ENCODE measurements at regions not wholly inside any gene's neighbourhood (a gene's known extent, or its start where the extent isn't known, plus 50 kb on each side); places are given as distances from the start of the nearest gene placed in this dataset.
A peak's percentile ranks its signal among the peaks of the same experiment; 100 is the strongest.
"Not testable (repeated sequence)": the region's sequence is repeated elsewhere in the genome, so short reads cannot be mapped to it uniquely, and the experiment has no call there.

- peak overlapping the region; percentile 11 to 53 for H3K27ac ChIP-seq
- intact Hi-C loops (cut with DNase I; ENCODE audit: low total_unique reads) = no loop called here
- DNase-seq = no peak
These were observed 88.6 kb upstream of the GAS1 start for GRCh38 chr9:87035879-87036278.

DNA sequence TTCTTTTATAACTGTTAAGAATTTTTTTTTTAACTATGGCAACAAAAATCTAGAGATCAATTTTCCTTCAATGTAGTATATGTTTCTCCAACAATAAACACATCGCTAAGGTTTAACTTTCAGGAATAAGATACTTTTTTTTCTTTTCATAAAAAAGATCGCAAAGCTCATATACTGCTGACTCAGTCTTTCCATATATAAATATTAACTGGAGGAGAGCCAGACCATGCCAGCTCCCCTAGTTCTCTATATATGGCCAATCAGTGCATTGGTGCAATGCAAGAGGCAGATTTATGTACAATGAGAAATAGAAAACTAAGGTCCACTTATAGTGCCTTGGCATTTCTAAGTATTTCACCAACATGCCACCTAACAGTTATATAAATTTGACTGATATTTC, 89.2 kb upstream of the GAS1 start:
- no peak for TF ChIP-seq CTCF (IDR thresholded peaks at IDR 0.05)
- Histone ChIP-seq H3K36me3 (no peaks in the 10 kb centered on the region), H3K27me3 (no peaks in the 10 kb centered on the region), H3K4me1 (peaks cover 0 to 35% (median 20%) of the 10 kb centered on the region in 4 donors), H3K4me3 (no peak overlapping the region), H3K27ac (peak overlapping the region; percentile 11 to 53), H3K9me3 (no peaks in the 10 kb centered on the region)
- DNase-seq = no peak
- intact Hi-C loops (cut with DNase I; ENCODE audit: low total_unique reads) = no loop called here

More at GRCh38 chr9:87035879-87036278, 88.6 kb upstream of the GAS1 start:
- Histone ChIP-seq H3K36me3 (no peaks in the 10 kb centered on the region), H3K27me3 (no peaks in the 10 kb centered on the region), H3K4me3 (no peak overlapping the region), H3K9me3 (no peaks in the 10 kb centered on the region), H3K4me1 (peaks cover 0 to 35% (median 20%) of the 10 kb centered on the region in 4 donors)
- TF ChIP-seq CTCF (IDR thresholded peaks at IDR 0.05) = no peak

DNA sequence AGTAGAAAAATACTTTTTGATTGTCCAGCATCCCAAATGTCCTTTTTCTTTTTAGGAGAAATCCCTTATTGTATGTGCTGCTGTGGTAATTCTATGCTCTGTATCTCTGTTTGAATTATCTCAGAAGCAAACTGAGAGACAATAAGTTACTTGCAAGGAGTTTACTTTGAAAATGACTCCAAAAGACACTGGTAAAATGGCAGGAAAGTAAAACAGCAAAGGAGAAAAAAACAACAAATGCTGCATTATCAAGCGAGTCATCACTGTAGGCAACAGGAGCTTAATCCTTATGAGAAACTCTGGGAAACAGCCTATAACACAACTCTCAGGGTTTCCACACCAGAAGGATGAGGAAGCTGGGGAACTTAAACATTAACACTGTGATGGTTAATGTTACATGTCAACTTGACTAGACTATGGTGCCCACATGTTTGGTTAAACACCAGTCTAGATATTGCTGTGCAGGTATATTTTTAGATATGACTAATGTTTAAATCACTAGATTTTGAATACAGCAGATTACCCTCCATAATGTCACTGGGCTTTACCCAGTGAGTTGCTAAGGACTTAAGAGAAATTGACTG, 92.6 kb upstream of the GAS1 start:
- Histone ChIP-seq H3K4me3 (no peak overlapping the region), H3K4me1 (peaks cover 0 to 9% (median 8%) of the 10 kb centered on the region in 4 donors), H3K27ac (no peak overlapping the region), H3K27me3 (no peaks in the 10 kb centered on the region), H3K36me3 (no peaks in the 10 kb centered on the region), H3K9me3 (no peaks in the 10 kb centered on the region)
- intact Hi-C loops (cut with DNase I; ENCODE audit: low total_unique reads) = no loop called here
- TF ChIP-seq CTCF (IDR thresholded peaks at IDR 0.05) = no peak
- no peak for DNase-seq

- TF ChIP-seq CTCF (IDR thresholded peaks at IDR 0.05) = no peak
- Histone ChIP-seq H3K27ac (no peak overlapping the region), H3K4me3 (no peak overlapping the region), H3K27me3 (no peaks in the 10 kb centered on the region), H3K9me3 (no peaks in the 10 kb centered on the region), H3K4me1 (peaks cover 0 to 6% (median 4%) of the 10 kb centered on the region in 4 donors), H3K36me3 (no peaks in the 10 kb centered on the region)
- no peak for DNase-seq
- intact Hi-C loops (cut with DNase I; ENCODE audit: low total_unique reads) = no loop called here
These were observed 93.2 kb upstream of the GAS1 start for GRCh38 chr9:87040410-87041009.

DNA sequence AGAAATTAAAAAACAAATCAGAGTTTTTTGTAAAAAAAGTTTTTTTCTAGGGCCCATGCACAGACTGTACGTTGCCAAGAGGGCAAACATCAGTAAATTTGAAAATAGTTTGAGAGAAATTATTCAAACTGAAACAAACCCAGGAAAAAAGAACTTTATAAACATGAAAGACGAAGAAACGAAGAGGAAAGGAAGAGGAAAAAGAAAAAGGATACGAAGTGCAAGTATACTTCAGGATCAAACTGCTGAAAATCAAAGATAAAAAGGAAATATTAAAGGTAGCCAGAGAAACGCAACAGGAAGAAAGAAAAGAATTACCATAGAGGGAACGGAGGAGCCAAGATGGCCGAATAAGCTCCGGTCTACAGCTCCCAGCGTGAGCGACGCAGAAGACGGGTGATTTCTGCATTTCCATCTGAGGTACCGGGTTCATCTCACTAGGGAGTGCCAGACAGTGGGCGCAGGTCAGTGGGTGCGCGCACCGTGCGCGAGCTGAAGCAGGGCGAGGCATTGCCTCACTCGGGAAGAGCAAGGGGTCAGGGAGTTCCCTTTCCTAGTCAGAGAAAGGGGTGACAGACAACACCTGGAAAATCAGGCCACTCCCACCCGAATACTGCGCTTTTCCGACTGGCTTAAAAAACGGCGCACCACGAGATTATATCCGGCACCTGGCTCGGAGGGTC, 94.4 kb upstream of the GAS1 start:
- H3K27ac ChIP-seq; H3K27me3 ChIP-seq; intact Hi-C loops (cut with DNase I; ENCODE audit: low total_unique reads); H3K36me3 ChIP-seq; H3K9me3 ChIP-seq; H3K4me3 ChIP-seq; DNase-seq; H3K4me1 ChIP-seq: not testable (repeated sequence)

- H3K27ac ChIP-seq; H3K4me3 ChIP-seq; H3K36me3 ChIP-seq; H3K9me3 ChIP-seq; H3K4me1 ChIP-seq; intact Hi-C loops (cut with DNase I; ENCODE audit: low total_unique reads); H3K27me3 ChIP-seq; DNase-seq: not testable (repeated sequence)
These were observed 102.8 kb upstream of the GAS1 start for GRCh38 chr9:87049929-87050608.

Measured in tibial artery (tissue), 4 donors.